GM04503 (cell line): ENCODE measurements at regions not wholly inside any gene's neighbourhood (a gene's known extent, or its start where the extent isn't known, plus 50 kb on each side); places are given as distances from the start of the nearest gene placed in this dataset.
"Not testable (repeated sequence)": the region's sequence is repeated elsewhere in the genome, so short reads cannot be mapped to it uniquely, and the experiment has no call there.

ENCODE experiments used
- DNase-seq: peaks from one replicate; pipeline ENCODE4 v3.0.0-alpha.2; 2012; ENCODE audit warnings: low read depth

DNA sequence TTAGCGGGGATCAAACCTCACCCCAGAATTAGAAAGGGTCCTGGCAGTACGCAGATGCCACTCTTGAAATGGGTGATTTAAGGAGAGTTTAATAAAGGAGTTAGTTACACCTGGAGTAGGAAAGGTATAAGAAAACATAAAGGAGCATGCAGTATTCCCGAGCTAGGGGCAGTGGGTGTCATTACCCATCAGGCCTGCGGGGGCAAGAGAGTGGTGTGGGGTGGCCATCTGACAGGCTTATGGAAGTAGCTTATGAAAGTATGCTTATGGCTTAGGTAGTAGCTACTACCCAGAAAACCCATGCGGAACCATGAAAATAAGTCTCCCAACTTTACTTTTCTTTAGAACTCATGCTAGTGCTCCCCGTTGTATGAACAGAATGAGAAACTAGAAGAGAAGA, 568.9 kb upstream of the ACVR2A start:
- no peak for DNase-seq

- DNase-seq: no peak
Observed at GRCh38 chr2:147273628-147274027, 571.2 kb upstream of the ACVR2A start.

DNA sequence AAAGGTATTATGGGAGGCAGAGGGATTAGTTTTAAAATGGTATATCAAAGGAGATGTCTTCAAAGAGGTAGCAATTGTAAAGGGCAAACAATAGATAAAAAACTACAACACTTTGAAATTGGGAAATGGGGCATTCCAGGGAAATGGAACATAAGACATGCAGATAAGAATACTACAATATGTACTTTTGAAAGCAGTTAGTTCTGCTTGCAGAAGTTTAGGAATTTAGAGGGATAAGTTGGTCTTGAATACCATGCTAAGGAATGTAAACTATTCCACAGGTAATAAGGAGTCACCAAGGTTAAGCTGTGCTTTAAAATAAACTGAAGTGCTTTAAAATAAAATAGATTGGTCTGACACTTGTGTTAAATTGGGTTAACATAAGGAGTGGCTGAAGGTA, 571.7 kb upstream of the ACVR2A start:
- DNase-seq: no peak

- not testable (repeated sequence) for DNase-seq
Observed at GRCh38 chr2:147269581-147269980, 575.2 kb upstream of the ACVR2A start.

GRCh38 chr2:147260241-147260640, 584.6 kb upstream of the ACVR2A start:
- no peak for DNase-seq

- no peak for DNase-seq
Observed at GRCh38 chr2:147255812-147256211, 589.0 kb upstream of the ACVR2A start.

- DNase-seq: no peak
Observed at GRCh38 chr2:147250652-147251356, 594.0 kb upstream of the ACVR2A start.

GRCh38 chr2:147247749-147248148, 597.1 kb upstream of the ACVR2A start:
- no peak for DNase-seq

DNA sequence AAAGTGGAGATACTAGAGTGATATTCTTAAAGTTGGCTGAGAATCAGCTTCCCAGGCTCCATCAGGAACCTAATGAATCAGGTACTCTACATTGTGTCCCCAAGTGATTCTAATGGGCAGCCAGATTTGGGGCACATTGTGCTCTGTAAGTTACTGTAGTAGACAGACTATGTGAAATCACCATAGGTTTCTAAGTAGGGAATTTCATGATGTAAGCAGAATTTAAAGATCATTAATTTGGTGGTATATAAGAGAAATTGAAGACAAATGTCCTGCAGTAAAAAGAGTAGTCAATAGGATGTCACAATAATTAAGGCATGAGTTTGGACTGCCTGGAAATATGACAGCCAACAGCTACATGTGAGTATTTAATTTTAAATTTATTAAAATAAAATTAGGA, 602.4 kb upstream of the ACVR2A start:
- no peak for DNase-seq

- DNase-seq: no peak
Observed at GRCh38 chr2:147236601-147237000, 608.2 kb upstream of the ACVR2A start.

GRCh38 chr2:147232225-147232669, 612.6 kb upstream of the ACVR2A start:
- DNase-seq: no peak

GRCh38 chr2:147231607-147232006, 613.2 kb upstream of the ACVR2A start:
- no peak for DNase-seq

GRCh38 chr2:147231081-147231480, 613.7 kb upstream of the ACVR2A start:
- no peak for DNase-seq

DNA sequence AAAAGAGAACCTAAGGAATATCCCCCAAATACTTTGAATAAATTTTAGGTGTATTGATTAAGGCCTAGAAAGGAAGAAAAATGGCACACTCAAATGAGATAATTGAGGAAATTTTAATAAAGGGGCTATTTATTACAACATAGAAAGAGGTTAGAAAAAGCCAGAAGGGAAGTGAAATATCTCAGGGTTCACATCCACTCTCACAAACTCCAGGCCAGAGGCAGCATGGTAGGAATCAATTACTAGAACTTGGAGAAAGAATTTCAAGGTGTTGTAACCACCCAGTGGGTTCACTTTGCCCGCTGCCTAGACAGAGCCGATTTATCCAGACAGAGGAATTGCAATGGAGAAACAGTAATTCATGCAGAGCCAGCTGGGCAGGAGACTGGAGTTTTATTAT, 617.5 kb upstream of the ACVR2A start:
- DNase-seq: no peak

GRCh38 chr2:147224070-147224469, 620.8 kb upstream of the ACVR2A start:
- DNase-seq: no peak

- no peak for DNase-seq
Observed at GRCh38 chr2:147223553-147224060, 621.2 kb upstream of the ACVR2A start.

GRCh38 chr2:147223119-147223518, 621.7 kb upstream of the ACVR2A start:
- DNase-seq: no peak

GRCh38 chr2:147222506-147222905, 622.3 kb upstream of the ACVR2A start:
- DNase-seq: no peak

- no peak for DNase-seq
Observed at GRCh38 chr2:147214914-147215313, 629.9 kb upstream of the ACVR2A start.

GRCh38 chr2:147211484-147211883, 633.3 kb upstream of the ACVR2A start:
- DNase-seq: no peak

DNA sequence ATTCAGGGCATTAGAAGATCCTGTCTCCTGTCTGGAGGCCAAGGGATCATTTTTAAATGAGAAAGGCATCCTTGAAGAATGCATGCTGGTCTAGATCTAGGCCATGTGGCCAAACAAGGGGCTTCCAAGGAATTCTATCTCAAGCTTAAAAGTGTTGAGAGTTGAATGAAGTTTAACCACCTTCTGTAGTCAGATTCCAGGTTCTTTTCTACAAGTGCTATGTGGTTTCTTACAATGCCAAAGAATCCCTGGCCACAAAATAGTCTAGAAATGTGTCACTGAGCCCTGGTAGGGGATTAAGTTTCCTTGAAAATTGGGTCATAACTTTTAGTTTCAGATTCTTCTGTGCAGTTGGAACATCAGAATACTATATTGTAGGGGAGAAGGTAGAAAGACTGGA, 640.7 kb upstream of the ACVR2A start:
- DNase-seq: peak; percentile 16

- no peak for DNase-seq
Observed at GRCh38 chr2:147198651-147199171, 646.1 kb upstream of the ACVR2A start.

DNA sequence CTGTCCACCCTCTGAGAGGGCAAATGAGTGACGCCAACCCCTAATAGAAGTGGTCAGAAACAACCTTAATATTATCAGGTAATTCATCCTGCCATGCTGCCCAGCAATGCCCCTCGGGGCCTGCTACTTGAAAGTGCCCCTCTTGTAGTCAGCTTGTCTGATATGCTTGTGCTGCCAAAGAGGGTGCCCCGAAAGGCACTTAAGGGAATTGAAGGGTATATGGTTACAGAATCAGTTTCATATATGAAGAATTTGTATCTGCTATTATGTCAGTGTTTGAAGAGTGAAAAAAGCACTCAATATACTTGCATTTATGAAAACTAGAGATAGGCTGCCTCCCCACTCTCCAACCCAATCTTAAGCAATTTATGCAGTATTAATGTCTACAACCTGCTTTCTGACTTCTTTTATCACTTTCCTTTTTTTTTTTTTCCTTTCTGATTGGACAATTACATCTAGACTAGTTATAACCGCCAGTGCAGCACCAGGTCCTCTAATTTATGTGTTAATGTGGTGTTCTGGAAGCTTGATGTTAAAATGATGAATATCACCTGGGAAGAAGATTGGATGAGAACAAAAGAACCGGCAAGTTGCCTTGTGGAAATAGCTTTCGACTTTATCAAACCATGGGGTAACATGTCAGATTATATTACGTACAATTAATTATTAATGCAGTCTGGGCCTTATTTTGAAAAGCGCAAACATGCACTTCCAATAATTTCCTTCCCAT, 646.9 kb upstream of the ACVR2A start:
- no peak for DNase-seq
